GM10266 (cell line): ENCODE measurements at regions not wholly inside any gene's neighbourhood (a gene's known extent, or its start where the extent isn't known, plus 50 kb on each side); places are given as distances from the start of the nearest gene placed in this dataset.

Experiments used
- DNase-seq: peaks from one replicate; pipeline ENCODE4 v3.0.0; 2012; ENCODE audit errors: extremely low spot score
- TF ChIP-seq, protein P1 (sequence below): IDR thresholded peaks from 2 replicates; pipeline ENCODE4 v1.5.1; 2012; ENCODE audit warnings: mild to moderate bottlenecking, low read depth; ENCODE audit not compliant: control insufficient read depth, insufficient read depth; ENCODE audit errors: missing control alignments

DNA sequence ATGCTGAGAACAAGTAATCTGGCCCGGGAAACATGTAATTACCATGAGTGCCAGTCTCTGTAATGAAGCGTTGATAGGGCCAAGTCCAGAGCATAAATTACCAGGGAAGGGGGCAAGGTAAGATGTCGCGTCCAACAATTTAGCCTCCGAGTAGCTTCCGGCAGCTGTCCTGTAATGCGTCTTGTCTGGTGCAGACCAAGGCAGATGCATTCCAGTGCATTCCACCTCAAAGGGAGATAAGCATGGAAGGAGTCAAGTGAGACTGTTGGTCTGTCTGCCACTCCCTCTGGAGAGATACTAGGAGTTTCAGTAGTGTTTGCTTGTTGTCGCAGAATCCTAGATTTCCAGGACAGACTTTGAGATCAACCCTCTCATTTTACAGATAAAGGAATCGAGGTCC lies 218.3 kb downstream of the AACS start:
- TF ChIP-seq, protein P1, sequence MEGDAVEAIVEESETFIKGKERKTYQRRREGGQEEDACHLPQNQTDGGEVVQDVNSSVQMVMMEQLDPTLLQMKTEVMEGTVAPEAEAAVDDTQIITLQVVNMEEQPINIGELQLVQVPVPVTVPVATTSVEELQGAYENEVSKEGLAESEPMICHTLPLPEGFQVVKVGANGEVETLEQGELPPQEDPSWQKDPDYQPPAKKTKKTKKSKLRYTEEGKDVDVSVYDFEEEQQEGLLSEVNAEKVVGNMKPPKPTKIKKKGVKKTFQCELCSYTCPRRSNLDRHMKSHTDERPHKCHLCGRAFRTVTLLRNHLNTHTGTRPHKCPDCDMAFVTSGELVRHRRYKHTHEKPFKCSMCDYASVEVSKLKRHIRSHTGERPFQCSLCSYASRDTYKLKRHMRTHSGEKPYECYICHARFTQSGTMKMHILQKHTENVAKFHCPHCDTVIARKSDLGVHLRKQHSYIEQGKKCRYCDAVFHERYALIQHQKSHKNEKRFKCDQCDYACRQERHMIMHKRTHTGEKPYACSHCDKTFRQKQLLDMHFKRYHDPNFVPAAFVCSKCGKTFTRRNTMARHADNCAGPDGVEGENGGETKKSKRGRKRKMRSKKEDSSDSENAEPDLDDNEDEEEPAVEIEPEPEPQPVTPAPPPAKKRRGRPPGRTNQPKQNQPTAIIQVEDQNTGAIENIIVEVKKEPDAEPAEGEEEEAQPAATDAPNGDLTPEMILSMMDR = no peak
- DNase-seq = no peak

DNA sequence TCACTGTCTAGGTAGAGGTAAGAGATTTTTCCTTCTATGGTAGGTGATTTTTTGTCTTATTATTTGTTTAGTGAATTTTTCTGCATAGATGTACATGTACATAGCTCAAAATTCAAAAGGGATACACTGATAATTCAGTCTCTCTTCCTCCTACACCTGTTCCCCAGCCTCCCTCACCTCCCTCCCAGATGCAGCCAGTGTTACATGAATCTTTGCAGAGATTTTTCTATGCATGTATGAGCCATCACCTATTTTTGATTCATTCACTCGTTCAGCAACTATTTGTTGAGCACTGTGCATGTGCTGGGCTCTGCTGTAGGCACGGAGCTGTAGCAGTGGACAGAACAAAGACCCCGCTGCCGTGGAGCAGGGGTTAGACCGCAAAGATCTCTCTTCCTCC lies 218.9 kb downstream of the AACS start:
- TF ChIP-seq, protein P1 = no peak
- no peak for DNase-seq

DNA sequence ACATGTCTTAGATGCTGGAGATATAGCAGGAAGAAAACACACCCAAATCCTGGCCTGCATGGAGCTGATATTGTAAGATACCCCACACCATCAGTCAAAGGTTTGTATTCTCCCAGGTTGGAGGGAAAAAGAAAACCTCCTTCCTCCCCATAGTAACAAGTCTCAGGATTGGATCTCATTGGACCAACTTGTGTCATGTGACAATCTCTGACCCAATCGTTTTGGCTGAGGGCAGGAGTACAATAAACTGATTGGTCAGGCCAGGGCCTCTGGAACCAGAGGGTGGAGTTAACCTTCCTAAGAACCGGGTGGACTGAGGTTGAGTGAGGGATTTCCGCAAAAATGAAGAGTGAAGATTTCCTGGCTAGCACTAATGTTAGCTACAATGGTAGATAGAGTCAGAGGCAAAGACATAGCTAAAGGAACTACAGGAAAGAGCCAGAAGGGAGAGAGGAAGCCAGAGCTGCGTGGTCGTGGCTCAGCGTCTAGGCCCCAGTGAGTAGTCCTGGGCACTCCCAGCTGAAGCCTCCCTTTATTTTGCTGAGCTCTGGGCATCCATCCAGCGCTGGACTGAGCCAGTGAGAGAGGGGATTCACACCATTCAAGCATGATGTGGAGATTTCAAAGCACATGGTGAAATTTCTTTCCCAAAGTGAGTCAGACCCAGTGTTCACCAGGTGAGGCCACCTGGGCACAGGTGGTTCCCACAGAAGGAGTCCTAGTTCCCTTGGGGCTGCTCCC lies 219.9 kb downstream of the AACS start:
- TF ChIP-seq, protein P1 = no peak
- no peak for DNase-seq

DNA sequence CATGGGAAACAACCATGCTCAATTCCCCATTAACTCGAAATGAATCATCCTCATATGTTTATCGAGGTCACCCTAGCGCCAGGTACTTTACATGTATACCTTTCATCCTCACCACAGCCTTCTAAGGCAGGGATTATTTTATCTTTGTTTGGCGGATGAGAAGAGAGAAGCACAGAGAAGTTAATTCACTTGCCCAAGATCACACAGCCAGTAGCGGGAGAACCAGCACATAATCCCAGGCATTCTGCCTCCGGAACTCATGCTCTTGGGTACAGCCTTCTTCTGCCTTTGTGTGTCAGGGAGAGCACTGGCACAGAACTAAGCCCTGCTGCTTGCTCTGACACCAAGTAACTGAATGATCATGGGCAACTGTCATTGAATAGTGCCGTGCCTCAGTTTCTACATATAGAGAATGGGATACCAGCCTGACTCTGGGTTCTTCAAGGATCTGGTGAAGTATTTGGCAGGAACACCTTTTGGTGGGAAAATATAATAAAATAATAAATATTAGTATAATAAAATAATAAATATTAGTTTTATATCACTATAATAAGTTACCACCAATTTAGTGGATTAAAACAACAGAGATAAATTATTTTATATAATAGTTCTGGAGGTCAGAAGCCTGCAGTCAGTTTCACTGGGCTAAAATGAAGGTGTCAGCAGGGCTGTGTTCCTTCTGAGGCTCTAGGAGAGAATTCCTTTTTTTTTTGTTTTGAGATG lies 220.9 kb downstream of the AACS start:
- no peak for DNase-seq
- TF ChIP-seq, protein P1 = no peak

DNA sequence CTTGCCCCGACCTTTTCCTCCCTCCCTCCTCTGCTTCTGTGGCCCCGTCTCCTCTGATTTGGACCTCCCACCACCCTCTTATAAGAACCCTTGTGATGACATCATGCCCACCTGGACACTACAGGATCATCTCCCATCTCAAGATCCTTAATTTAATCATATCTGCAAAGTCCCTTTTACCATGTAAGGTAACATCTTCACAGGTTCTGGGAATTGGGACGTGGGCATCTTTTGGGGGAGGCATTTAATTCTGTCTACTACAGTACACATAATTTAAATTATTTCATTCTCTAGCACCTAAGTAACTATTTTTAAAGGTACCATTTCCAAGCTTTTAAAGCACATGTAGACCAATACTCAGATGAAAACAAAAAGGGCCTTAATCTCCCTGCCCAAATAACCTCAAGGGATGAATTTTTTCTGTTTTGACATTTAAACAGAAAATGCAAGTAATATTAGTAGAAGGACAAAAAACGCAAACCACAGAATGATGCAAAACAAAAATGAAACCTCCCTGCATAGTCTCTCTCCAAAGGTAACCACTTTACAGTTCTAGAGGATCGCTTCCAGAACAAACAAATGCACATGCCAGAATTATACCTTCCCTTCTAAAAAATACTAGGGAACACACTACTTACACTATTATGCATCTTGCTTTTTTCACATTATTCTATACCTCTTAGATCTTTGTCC lies 222.1 kb downstream of the AACS start:
- TF ChIP-seq, protein P1 = no peak
- DNase-seq = no peak

DNA sequence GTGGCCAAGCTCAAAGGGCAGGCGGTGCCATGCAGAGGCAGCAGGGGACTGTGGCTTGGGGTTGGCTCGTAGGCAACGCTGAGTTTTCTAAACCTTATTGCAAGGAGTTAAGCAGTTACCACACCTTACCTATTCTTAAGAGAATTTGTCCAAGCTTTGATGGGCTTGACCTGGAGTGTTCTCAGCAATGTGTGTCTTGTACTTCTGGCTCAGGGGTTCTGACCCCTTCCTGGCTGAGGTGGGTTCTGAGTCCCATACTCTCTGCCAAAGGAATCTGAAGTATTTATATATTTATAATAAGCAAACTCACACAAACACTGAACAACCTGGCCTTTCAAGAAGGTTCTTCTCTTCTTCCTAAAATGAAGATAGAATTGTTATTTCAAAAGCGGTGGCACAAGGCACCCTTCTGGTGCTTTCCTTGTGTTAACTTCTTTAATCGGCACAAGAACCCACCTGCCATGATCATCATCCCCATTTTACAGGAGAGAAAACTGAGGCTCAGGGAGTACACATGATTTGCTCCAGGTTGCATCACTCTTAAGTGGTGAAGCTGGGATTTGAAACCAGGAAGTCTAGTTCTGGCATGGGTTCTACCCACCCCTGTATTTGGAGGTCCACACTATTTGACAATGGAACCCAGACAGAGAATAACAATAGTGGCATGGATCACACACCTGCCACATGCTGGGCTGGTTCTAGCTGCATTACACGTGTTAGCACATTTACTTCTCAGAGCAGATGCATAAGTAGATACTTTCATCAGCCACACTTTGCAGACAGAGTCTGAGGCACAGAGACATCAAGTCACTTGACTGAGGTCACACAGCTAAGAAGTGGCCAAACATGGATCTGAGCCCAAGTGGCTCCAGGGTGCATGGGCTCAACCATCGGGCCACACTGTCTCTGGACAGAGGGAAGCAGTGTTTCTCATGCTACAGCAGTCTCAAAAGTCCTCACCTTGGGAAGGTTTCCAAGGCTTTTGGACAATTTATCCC lies 224.0 kb downstream of the AACS start:
- DNase-seq = no peak
- TF ChIP-seq, protein P1 = no peak
